ENCODE measurements at regions not wholly inside any gene's neighbourhood (a gene's known extent, or its start where the extent isn't known, plus 50 kb on each side); places are given as distances from the start of the nearest gene placed in this dataset.

DNA sequence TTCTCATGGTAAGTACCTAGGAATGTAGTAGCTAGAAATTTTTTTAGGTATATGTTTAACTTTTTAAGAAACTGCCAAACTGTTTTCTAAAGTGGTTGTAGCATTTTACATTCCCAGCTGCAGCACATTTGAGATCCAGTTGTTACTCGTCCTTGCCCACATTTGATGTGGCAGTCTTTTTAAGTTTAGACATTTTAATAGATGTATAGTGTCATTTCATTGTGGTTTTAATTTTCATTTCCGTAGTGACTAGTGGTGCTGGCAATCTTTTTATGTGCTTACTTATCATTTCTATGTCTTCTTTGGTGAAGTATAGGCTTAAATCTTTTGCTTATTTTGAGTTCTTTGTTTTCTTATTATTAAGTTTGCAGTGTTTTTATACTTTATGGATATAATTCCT lies 171.6 kb downstream of the GAS1 start:
- no peaks in the 10 kb centered on the region for H3K27me3 ChIP-seq (ENCODE audit: control insufficient read depth in 2 of 2, insufficient read depth in 2 of 2, low read length in 2 of 2)
- H3K36me3 ChIP-seq (ENCODE audit: control insufficient read depth, insufficient read depth, low read length): no peaks in the 10 kb centered on the region
- ATAC-seq (no peak), DNase-seq (ENCODE audit: extremely low read depth in 1 of 4, low spot score in 3 of 4) (no peak), FAIRE-seq (no peak)
- WGBS (ENCODE audit: insufficient coverage, low coverage, missing lambda C conversion rate): 0% methylated on average over 2 of the region's 2 CpGs
- no peak overlapping the region for H3K4me2 ChIP-seq (ENCODE audit: insufficient read depth, low read length)
- CTCF ChIA-PET (ENCODE audit: low intra/inter-chr PET ratio): no interaction called here
- no peaks in the 10 kb centered on the region for H3K9me3 ChIP-seq (replicated peaks; ENCODE audit: control insufficient read depth, insufficient read depth, low read depth, low read length)
- H4K20me1 ChIP-seq (replicated peaks; ENCODE audit: control insufficient read depth, insufficient read depth, low read length): no peaks in the 10 kb centered on the region
- no peaks in the 10 kb centered on the region for H3K9me1 ChIP-seq (ENCODE audit: control insufficient read depth, insufficient read depth, low read length)
- TF ChIP-seq, protein P1, sequence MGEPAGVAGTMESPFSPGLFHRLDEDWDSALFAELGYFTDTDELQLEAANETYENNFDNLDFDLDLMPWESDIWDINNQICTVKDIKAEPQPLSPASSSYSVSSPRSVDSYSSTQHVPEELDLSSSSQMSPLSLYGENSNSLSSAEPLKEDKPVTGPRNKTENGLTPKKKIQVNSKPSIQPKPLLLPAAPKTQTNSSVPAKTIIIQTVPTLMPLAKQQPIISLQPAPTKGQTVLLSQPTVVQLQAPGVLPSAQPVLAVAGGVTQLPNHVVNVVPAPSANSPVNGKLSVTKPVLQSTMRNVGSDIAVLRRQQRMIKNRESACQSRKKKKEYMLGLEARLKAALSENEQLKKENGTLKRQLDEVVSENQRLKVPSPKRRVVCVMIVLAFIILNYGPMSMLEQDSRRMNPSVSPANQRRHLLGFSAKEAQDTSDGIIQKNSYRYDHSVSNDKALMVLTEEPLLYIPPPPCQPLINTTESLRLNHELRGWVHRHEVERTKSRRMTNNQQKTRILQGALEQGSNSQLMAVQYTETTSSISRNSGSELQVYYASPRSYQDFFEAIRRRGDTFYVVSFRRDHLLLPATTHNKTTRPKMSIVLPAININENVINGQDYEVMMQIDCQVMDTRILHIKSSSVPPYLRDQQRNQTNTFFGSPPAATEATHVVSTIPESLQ (CRISPR knock-in tag; IDR thresholded peaks at IDR 0.05): no peak
- H2AFZ ChIP-seq (ENCODE audit: low read depth, low read length): no peak overlapping the region
- intact Hi-C loops (cut with micrococcal nuclease): no loop called here
- no peak overlapping the region for H3K4me3 ChIP-seq
- in situ Hi-C loops (cut with MboI): no loop called here
- H3K79me2 ChIP-seq (ENCODE audit: control insufficient read depth, insufficient read depth, low read length): no peaks in the 10 kb centered on the region
- no peak overlapping the region for H3K9ac ChIP-seq (ENCODE audit: insufficient read depth in 1 of 2, low read depth in 2 of 2, low read length in 2 of 2)
- BruUV-seq (replicated peaks): no TSS peak
- H3K4me1 ChIP-seq (replicated peaks in 1 of 2; ENCODE audit: control insufficient read depth in 2 of 2, insufficient read depth in 2 of 2, low read length in 2 of 2): no peaks in the 10 kb centered on the region
- H3K27ac ChIP-seq (ENCODE audit: extremely low read depth, low read depth, low read length): no peak overlapping the region
- POLR2A ChIA-PET: interaction anchor here (1.5 kb wide), 1 partner anchor 13 kb away, joined by 3 read pairs; no protein-coding TSS in a partner anchor

DNA sequence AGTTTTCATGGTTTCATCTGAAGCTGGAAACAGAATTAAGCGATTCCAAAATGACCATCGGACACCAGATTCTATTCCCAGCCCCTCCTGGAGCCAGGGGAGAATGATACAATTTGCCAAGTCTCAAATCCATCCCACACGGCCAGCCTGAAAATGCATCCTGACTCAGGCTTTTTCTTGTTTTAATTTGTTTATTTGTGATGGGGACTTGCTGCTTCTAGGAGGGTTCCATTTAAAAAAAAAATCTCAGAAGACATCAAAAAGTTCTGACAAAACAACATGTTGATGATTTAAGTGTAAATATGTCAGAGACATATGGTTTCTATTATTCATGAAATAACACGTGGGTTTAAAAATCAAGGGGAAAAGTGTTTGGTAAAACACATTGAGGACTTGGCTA lies 173.2 kb downstream of the GAS1 start:
- H3K4me2 ChIP-seq (ENCODE audit: insufficient read depth, low read length): no peak overlapping the region
- no peaks in the 10 kb centered on the region for H3K4me1 ChIP-seq (replicated peaks in 1 of 2; ENCODE audit: control insufficient read depth in 2 of 2, insufficient read depth in 2 of 2, low read length in 2 of 2)
- DNase-seq (ENCODE audit: extremely low read depth in 1 of 4, low spot score in 3 of 4) (no peak), ATAC-seq (no peak), FAIRE-seq (no peak)
- ChIA-PET POLR2A (no interaction called here), CTCF (ENCODE audit: low intra/inter-chr PET ratio) (no interaction called here)
- no peak overlapping the region for H3K27ac ChIP-seq (ENCODE audit: extremely low read depth, low read depth, low read length)
- no peaks in the 10 kb centered on the region for H3K9me1 ChIP-seq (ENCODE audit: control insufficient read depth, insufficient read depth, low read length)
- in situ Hi-C loops (cut with MboI) (no loop called here), intact Hi-C loops (cut with micrococcal nuclease) (no loop called here)
- WGBS (ENCODE audit: insufficient coverage, low coverage, missing lambda C conversion rate): 2% methylated on average over 4 of the region's 4 CpGs
- no peaks in the 10 kb centered on the region for H4K20me1 ChIP-seq (replicated peaks; ENCODE audit: control insufficient read depth, insufficient read depth, low read length)
- H3K27me3 ChIP-seq (ENCODE audit: control insufficient read depth in 2 of 2, insufficient read depth in 2 of 2, low read length in 2 of 2): no peaks in the 10 kb centered on the region
- no peak overlapping the region for H2AFZ ChIP-seq (ENCODE audit: low read depth, low read length)
- H3K9me3 ChIP-seq (replicated peaks; ENCODE audit: control insufficient read depth, insufficient read depth, low read depth, low read length): no peaks in the 10 kb centered on the region
- no peaks in the 10 kb centered on the region for H3K79me2 ChIP-seq (ENCODE audit: control insufficient read depth, insufficient read depth, low read length)
- no TSS peak for BruUV-seq (replicated peaks)
- no peak overlapping the region for H3K9ac ChIP-seq (ENCODE audit: insufficient read depth in 1 of 2, low read depth in 2 of 2, low read length in 2 of 2)
- H3K4me3 ChIP-seq: no peak overlapping the region
- no peaks in the 10 kb centered on the region for H3K36me3 ChIP-seq (ENCODE audit: control insufficient read depth, insufficient read depth, low read length)
- TF ChIP-seq, protein P2, sequence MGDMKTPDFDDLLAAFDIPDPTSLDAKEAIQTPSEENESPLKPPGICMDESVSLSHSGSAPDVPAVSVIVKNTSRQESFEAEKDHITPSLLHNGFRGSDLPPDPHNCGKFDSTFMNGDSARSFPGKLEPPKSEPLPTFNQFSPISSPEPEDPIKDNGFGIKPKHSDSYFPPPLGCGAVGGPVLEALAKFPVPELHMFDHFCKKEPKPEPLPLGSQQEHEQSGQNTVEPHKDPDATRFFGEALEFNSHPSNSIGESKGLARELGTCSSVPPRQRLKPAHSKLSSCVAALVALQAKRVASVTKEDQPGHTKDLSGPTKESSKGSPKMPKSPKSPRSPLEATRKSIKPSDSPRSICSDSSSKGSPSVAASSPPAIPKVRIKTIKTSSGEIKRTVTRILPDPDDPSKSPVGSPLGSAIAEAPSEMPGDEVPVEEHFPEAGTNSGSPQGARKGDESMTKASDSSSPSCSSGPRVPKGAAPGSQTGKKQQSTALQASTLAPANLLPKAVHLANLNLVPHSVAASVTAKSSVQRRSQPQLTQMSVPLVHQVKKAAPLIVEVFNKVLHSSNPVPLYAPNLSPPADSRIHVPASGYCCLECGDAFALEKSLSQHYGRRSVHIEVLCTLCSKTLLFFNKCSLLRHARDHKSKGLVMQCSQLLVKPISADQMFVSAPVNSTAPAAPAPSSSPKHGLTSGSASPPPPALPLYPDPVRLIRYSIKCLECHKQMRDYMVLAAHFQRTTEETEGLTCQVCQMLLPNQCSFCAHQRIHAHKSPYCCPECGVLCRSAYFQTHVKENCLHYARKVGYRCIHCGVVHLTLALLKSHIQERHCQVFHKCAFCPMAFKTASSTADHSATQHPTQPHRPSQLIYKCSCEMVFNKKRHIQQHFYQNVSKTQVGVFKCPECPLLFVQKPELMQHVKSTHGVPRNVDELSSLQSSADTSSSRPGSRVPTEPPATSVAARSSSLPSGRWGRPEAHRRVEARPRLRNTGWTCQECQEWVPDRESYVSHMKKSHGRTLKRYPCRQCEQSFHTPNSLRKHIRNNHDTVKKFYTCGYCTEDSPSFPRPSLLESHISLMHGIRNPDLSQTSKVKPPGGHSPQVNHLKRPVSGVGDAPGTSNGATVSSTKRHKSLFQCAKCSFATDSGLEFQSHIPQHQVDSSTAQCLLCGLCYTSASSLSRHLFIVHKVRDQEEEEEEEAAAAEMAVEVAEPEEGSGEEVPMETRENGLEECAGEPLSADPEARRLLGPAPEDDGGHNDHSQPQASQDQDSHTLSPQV (IDR thresholded peaks at IDR 0.05): no peak
- TF ChIP-seq ATF1 (CRISPR knock-in tag; IDR thresholded peaks at IDR 0.05) (no peak), ATF1 (tag; IDR thresholded peaks at IDR 0.05) (no peak), ZNF668 (CRISPR knock-in tag; IDR thresholded peaks at IDR 0.05) (no peak), ZNF140 (CRISPR knock-in tag; IDR thresholded peaks at IDR 0.05) (no peak), EHMT2 (IDR thresholded peaks at IDR 0.05) (no peak)

Data from K562 (cell line).